Posterior vena cava (tissue), 2 donors: ENCODE measurements at regions not wholly inside any gene's neighbourhood (a gene's known extent, or its start where the extent isn't known, plus 50 kb on each side); places are given as distances from the start of the nearest gene placed in this dataset.

Experiments
- DNase-seq: peaks from one replicate; pipeline ENCODE4 v3.0.0-alpha.2; 2020; ENCODE audit warnings: low spot score
- intact Hi-C, 2 donors: fragments of 100-400 bp; cut with DNase I; formaldehyde crosslinking; loops; one replicate each; pipeline versions ENCODE4 v1.14.1 to v1.14.2; 2022 to 2023
- donor health status: DM: yes; HTN: yes; CAD: no.
- donor health status: DM: yes; HTN: yes; CAD: no.

DNA sequence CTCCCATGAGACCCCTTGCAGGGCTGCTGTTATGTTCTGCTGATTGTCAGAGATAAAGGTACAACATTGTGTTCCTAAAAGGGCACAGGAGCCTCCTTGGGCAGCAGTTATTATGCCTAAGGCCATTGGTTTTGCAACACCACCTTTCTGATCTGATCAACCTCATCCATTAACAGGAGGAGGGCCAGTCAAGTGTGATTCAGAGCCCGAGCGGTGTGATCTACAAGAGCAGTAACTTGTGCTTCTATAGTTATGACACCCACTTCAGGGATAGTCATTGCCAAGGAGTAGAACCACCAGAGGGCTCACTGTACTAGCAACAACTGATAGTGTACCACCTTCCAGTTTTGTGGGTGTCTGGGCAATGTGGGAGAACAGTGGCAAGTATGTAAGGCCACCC is 1457.9 kb upstream of the CADM2 start:
- intact Hi-C loops = no loop called here
- no peak for DNase-seq

DNA sequence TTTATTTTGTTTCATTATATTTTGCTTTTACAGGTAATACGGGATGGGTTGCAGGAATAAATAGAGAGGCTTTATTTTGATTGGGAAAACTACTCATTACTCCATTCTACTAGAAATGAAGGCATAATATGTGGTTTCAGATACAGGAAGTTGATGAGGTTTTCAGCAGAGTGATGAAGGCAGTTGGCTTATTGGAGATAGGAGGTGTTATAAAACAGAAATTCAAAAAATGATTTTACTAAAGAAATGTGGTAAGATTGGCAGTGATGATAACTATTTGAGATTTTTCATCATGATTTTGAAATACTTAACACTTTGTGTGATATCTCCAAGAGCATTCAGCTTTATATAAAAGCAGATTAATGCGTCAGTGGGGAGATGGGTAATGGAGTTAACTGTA is 1445.7 kb upstream of the CADM2 start:
- DNase-seq = no peak
- intact Hi-C loops = no loop called here

DNA sequence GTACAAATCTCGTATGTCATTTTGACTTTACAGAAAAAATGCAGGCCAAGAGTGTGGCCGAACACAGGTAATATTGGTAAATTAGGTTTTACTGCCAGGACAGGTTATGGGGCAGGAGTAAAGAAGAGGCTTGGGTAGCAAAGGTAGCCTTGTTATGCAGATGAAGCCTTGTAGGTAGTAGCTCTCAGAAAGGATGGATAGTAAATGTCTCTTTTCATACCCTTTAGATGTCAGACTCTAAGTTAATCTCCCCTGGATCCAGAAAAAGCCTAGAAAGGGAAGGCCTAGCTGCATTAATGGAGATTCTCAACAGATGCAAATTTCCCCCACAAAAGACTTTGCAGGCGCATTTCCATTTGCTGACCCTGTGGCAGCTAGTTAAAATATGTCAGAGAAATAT is 1445.1 kb upstream of the CADM2 start:
- intact Hi-C loops = no loop called here
- DNase-seq = no peak

DNA sequence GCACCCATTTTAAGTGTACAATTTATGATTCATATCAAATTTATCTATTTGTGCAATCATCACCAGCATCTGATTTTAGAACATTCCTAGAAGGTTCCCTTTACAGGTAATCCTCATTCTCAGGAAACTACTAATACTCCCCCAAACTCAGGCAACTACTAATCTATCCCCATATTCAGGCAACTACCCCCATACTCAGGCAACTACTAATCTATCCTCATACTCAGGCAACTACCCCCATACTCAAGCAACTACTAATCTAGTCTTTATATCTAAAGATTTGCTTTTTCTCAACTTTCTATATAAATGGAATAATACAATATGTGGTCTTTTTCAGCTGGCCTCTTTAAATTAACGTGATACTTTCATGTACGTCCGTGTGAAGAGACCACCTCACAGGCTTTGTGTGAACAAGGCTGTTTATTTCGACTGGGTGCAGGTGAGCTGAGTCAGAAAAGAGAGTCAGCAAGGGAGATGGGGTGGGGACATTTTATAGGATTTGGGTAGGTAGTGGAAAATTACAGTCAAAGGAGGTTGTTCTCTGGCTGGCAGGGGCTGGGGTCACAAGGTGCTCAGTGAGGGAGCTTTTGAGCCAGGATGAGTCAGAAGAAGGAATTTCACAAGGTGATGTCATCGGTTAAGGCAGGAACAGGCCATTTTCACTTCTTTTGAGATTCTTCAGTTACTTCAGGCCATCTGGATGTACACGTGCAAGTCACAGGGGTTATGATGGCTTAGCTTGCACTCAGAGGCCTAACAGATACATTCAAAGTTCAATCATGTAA is 1444.5 kb upstream of the CADM2 start:
- intact Hi-C loops = no loop called here
- no peak for DNase-seq

DNA sequence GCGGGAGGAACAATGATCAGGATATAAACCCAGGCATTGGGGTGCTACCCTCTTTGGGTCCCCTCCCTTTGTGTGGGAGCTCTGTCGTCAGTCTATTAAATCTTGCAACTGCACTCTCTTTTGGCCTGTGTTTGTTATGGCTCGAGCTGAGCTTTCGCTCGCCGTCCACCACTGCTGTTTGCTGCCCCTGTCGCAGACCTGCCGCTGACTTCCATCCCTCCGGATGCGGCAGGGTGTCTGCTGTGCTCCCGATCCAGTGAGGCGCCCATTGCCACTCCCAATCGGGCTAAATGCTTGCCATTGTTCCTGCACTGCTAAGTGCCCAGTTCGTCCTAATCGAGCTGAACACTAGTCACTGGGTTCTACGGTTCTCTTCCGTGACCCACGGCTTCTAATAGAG is 1443.7 kb upstream of the CADM2 start:
- intact Hi-C loops = no loop called here
- DNase-seq = no peak

DNA sequence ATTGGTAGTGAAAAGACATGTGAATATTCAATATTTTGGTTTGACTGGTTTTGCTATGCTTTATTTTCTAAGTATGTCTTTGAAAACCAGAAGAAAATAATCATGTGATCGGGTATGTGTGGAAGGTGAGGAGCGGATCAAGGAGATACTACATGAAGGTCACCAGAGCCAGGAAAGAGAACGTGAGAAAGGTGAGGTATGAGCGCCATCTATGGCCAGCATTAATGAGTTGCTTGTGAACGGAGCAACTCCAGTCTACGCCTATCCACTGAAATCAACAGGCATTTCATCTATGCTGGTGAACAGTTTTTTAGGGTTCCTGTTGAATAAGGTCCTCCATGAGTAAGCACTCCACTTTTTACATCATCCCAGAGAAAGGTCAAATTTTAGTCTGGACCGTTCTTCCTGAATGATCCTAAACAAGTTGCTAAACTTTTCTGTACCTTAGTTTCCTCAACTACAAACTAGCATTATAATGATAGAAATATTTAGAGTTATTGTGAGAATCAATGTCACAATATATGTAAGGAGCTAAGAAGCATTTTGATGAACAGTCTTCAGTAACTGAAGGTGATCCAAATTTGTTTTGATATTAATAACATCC is 1435.2 kb upstream of the CADM2 start:
- intact Hi-C loops = no loop called here

DNA sequence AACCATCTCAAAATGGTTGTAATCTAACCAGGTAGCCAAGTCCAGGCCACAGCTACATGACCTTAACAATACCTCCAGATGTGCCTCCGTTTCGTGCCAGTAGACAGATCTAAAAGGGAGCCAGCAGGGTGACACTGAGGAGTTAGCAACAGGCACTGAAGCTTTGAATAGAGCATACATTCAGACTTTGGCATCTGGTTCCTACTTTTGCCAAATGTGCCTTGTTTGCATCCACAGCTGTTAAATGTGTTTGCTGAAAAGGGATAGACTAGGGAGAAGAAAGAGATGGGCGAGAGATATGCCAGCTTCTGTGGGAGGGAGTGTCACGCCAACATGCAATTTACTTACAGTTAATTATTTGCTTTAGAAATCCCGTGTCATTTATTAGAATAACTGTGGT is 1433.9 kb upstream of the CADM2 start:
- intact Hi-C loops = no loop called here
- no peak for DNase-seq

More for the DNA sequence above, 1435.2 kb upstream of the CADM2 start:
- DNase-seq = no peak

DNA sequence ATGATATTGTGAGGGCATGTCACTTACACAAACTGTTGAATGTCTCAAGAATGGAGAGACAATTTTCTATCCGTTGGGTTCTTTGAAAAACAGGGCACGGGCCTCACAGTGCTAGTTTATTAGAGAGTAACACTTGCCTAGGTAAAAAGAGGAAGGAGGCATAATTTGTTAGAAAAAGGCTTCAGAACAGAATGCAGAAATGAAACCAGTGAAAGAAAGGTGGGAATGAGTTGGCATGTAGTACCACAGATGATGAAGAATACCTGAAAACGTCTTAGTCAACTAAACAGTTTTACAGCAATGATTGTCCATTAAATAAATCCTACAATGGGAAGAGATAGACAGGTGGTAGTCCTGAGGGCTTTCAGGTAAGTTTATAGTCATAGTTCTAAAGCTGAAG is 1399.7 kb upstream of the CADM2 start:
- no peak for DNase-seq
- intact Hi-C loops = no loop called here

DNA sequence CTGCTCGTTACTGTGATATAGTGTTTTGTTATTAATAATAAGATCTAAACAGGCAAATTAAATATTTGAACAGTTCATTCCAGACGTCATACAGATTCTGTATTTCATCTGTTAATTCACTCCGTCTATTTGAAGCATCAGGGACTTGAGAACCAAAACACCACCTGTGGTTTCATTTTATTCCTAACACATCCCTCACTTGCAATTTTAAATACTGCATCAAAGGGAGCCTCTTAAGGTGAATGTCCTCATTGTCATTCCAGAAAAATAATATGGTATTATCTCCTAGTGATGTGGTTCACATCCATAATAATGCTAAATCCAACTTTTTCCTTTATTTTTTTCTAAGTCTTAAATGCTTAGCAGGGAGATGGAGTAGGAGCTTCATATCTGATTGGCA is 1390.9 kb upstream of the CADM2 start:
- no peak for DNase-seq
- intact Hi-C loops = no loop called here

DNA sequence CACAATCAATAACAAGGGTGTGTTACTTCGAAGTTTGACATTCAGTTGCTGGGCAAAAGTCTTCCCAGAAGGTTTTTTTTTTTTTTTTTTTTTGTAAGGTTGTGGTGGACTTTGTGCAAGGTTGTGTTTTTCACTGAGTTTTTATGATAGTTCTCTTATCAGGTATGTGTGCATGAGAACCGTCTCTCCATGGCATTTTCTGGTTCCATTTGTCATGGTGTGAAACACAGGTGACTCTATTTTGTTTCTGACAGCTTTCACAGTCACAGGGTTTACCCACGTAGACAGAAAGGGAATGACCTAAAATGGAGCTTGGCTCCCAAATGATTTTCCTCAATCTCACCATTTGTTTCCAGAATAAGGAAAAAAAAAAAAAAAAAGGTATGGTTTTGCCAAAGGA is 1377.2 kb upstream of the CADM2 start:
- intact Hi-C loops = no loop called here
- no peak for DNase-seq

DNA sequence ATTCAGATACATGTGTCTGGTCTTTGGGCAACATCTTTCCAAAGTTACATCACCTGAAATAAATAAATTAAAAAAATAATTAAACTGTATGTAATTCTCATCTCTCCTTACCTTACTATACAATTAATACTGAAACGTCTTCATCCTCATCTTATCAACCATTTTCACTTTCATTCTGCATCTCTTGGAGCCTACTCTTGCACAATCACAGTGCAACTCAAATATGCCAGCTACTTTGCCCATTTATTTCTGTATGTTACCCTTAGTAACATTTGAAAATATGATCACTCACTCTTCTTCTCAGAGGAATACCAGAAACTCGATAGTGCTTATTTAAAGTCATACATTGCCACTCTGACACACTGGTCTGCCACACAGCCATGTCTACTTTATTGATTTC is 1357.1 kb upstream of the CADM2 start:
- intact Hi-C loops = no loop called here
- no peak for DNase-seq

DNA sequence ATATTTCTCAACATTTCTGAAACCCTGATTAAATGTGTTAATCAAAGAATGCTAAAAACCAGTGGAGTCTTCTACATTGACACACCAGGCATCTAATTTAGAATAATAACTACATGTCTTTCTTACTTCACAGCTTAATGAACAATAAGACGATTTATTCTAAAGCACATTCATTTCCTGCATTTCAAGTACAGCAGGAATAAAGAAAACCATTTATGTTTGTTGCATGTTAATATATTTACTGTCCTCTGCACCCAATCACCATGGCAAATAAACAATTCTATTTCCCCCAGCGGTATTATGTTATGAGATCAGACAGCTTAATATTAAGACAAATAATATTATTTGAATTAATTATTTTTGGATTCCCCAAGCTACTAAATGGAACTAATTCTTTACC is 1336.3 kb upstream of the CADM2 start:
- intact Hi-C loops = no loop called here
- DNase-seq = no peak

DNA sequence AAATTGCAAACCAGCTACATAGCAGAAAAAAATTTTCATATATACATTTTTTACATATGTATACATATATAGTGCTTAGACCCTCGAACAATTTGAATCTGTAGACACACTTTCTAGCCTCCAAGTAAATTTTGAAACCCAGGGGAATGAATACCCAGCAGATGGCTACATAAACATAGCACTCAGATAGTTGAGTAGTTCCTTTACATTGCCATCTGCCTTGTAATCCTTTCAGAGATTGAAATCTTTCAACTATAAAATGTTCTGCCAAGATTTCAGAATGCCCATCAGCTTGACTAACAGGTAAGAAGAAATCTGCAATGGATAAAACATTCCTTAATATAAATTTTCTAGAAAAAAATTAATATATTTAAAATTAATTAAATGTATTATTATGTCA is 1333.5 kb upstream of the CADM2 start:
- DNase-seq = no peak
- intact Hi-C loops = no loop called here

DNA sequence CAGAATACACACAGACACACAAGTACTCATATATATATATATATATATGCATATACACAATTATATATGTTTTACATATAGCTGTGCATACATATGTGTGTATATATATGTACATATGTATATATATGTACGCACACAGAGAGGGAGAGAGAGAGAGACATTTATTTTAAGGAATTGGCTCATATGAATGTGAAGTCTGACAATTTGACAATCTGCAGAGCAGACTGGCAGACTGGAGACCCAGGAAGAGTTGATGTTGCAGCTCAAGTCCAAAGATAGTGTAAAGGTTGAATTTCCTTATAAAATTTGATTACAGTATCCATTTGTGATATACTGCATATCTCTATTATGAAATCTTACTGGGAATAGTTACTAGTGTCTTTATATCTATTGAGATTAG is 1330.3 kb upstream of the CADM2 start:
- no peak for DNase-seq
- intact Hi-C loops = no loop called here

DNA sequence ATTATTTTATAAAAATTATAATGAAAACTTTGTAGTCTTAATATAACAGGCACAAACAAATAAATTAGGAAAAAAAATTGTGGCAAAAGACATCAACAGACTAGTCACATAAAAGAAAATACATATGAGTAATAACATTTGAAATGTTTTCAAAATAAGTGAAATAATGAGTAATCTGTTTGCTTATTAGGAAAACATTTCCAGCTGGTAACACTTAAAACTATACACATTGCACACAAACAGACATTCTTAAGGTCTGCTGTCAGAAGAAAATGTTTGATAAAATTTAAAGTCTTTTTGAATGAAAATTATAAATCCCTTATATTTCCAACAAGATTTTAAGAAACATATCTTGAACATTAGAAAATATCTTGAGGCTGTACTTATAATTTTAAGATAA is 1326.3 kb upstream of the CADM2 start:
- intact Hi-C loops = no loop called here
- no peak for DNase-seq

DNA sequence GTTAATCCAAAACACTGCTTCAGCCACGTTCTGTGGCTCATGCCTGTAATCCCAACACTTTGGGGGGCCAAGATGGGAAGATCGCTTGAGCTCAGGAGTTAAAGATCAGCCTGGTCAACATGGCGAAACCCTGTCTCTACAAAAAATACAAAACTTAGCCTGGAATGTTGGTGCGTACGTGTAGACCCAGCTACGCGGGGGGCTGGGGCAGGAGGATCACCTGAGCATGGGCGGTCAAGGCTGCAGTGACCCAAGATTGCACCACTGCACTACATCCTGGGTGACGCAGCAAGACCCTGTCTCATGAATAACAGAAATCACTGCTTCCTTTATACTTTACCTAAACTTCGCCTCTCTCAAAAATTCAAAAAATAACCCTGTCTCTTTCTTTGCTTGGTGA is 1325.0 kb upstream of the CADM2 start:
- intact Hi-C loops = no loop called here
- DNase-seq = no peak

DNA sequence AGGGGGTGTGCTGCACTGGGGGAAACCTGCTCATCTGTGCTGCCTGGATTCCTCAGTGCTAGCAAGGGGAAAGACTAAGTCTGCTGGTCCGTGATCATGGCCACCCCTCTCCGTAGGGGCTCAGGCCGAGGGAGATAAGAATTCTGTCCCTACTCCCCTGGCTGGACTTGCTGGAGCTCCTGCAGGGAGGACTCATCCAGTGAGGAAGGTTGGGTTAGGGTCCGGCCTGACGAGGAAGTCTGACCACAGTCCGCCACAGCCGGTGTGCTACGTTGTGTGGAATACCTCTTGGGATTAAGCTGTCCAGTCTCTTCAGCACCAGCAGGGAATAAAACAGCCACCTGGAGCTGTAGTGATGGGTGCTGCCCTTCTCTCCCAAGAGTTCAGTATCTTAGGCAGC is 1309.1 kb upstream of the CADM2 start:
- intact Hi-C loops = no loop called here
- DNase-seq = peak; percentile 49

DNA sequence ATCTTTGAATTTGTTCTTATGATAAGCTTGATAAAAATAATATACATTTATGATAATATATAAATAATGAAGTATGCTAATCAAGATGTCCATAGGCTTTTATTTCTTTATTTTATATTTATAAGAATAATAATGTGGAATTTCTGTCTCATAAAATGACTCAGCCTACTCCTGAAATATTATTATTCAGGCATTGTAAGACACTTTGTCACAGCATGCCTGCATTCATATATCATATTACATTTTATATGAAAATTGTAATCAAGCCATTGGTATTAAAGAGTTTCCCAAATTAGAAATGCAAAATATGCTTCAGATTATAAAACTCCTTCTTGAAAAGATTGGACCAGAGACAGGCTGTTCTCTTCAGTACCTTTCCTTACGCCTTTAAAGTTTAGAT is 1303.7 kb upstream of the CADM2 start:
- intact Hi-C loops = no loop called here
- DNase-seq = no peak

DNA sequence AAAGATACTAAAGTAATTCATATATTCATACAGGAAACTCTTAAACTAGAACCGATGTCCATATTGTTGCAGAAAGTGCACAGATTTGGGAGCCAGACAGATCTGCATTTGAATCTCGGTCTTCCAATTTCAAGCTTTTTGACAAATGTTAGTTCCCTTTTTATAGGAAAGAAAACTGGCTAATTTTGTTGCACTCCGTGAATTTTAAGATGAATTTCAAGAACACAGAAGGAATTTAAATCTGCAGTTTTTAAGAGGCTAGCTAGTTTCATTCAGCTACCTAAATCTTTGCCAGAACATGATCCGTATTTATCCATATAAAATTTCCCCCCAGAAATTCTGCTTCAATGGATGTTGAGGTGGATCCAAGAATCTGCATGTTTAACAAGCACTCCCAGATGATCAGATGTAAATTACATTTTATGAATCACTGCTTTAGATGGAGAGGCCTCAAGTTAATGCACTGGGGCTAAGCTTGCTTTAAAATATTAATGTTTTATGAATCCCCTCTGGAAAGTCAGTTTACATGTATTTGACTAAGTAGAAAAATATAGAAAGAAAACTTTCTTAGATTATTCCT is 1296.3 kb upstream of the CADM2 start:
- intact Hi-C loops = no loop called here

DNA sequence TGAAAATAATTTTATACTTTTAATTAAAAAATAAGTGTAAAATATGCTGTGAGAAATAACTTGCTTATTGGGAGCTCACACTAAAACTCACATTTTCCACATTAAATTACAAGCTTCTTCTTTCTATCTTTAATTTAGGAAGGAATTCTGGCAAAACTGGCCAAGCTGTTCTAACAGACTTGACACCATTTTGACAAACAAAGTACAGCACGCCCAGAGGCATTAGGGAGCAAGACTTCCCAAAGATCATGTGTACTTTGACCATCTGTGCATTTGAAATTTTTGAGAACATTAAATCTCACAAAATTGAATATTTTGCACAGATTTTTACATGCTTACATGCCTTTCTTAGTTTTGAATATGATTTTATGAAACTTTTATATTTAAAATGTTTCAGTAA is 1288.4 kb upstream of the CADM2 start:
- intact Hi-C loops = no loop called here
- no peak for DNase-seq

More for the DNA sequence above, 1296.3 kb upstream of the CADM2 start:
- no peak for DNase-seq

DNA sequence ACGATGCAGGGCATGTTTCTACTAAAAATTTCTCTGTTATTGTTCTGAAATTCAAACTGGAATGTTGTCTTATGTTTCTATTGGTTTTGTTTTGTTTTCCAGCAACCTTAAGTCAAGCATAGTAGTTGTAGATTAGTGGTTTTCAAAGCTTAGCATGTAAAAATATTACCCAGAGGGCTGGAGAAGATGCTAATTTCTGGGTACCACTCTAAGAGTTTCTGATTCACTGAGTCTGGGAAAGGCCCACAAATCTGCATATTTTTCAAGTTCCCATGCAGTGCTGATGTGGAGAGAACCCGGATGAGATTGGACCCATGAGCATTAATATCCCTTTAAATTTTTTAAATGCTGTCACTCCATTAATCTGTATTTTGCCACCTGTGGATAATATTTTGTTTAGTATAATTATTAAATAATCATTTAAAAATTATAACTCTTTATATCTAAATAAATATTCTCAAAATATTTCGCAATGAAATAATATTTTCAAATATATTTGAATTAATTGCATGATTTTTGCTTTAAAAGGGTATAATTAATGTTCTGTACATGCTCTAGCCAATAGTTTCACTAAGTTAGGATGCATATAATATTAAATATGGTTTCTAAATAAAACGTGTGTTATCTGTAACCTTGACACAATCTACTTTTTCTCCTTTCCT is 1274.7 kb upstream of the CADM2 start:
- no peak for DNase-seq
- intact Hi-C loops = no loop called here
